GM19397 (cell line): ENCODE measurements at regions not wholly inside any gene's neighbourhood (a gene's known extent, or its start where the extent isn't known, plus 50 kb on each side); places are given as distances from the start of the nearest gene placed in this dataset.

ENCODE experiments used
- ATAC-seq: cut with Tn5 transposase; IDR thresholded peaks from one replicate; pipeline ENCODE4 v1.9.1; 2021; ENCODE audit warnings: mild to moderate bottlenecking, moderate library complexity; ENCODE audit not compliant: unreplicated experiment

DNA sequence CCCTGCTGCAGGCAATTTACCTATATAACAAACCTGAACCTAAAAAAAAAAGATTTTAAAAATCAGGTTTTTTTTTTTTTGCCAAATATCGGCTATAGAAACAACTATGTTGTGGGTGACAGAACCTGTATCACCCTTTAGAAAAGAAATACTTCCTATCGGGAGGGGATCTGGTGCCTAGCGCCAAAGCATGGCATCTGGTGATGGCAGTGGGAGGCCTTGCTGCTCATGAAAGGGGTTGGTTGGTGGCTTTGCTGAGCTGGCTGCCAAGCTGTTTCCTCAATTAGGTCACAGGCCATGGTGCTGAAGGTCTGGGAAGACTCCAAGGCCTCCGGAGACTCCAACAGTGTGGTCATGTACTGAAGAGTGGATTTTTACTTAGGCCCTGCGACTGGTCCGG lies 328.5 kb downstream of the KLF5 start:
- ATAC-seq, result no peak

DNA sequence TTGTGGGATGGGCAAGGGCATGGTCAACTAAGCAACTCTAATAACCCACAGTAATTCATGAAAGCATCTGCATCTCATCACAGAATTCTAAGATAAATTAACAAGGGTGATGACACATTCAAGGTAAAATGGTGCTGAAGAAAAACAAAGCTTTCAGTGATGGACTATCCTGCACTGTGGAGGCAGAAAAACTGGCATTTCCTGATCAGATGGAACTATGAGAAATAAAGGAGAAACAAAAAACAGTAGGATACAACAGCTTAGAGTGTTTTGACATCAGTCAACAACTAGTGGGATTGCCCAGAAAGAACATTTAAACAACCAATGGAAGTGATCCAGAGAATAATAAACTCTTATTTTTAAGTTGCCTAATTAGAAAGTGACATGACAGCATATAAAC lies 327.0 kb downstream of the KLF5 start:
- ATAC-seq, result no peak

DNA sequence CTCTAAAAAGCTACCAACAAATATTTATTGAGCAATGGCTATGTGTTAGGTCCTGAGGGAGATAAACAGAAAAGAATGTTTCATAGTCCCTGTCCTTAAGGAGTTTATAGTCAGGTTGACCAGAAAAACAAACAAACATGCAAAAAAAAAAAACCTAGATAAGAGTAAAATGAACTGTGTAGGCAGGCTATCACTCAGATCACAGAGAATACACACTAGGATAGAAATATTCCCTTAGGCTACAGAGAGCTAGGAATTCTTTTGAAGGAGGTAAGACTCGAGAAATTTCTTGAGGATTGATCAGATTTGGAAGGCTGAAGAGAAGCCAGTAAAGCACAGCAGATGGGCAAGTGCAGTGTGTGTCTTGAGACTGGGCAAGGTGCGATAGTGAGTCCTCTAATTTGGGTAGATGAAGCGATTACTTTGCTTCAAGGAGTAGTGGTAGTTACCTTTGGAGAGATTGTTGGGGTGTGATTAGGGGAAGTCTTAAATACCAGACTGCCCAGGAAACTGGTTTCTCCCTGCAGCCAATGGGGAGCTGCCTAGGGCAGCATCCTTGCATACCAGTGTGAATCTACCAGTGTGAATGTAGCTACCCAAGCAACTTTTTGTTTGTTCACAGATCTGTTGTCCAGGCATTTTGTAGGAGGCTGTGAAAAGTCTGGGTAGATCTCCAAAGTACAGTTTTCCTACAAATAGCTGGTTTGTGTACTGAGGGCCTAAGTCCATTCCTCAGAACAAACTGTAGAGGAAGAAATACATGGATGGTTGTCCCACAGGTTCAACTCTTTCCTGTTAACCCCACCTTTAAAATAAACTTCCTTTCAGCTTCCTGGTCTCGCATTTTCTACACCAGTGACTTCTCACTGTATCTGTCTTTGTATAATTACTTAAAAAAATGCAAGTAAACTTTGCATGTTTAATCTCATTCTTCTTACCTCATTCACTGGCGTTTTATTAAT lies 314.1 kb downstream of the KLF5 start:
- ATAC-seq, result no peak

DNA sequence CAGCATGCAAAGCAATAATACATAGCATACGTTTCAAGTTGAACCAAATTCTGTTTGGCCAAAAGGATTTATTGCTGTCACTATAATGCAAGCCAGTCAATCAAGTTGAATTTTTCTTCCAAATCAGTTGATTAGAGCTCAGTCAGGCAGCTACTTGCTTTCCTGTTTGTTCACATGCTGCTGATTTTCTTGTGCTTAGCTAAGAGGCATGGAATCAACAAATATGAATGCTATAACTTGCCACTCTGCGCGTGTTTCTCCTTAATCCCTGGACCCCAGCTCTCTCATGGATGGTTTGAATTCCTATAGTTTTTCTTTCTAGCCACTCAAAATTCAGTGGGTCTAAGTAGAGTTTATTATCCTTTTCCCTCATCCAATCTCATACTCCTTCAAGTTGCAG lies 311.3 kb downstream of the KLF5 start:
- no peak for ATAC-seq

DNA sequence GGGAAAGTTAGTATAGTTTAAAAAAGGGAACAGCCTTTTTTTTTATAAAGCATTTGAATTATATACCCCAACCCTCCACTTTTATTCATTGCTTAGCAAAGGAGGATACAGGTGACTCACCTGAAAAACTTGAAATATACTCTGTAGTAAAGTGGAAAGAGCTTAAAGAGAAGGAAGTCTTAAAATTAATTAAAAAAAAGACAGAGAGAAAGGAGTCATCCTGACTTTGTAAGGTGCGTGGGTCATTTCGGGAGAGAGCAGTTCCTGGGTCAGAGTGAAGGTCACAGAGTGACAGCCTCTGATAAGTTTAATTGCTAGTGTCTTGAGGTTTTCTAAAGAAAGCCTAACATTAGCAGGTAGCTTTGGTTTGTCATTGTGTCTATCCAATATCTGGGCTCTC lies 310.3 kb downstream of the KLF5 start:
- ATAC-seq, result no peak

DNA sequence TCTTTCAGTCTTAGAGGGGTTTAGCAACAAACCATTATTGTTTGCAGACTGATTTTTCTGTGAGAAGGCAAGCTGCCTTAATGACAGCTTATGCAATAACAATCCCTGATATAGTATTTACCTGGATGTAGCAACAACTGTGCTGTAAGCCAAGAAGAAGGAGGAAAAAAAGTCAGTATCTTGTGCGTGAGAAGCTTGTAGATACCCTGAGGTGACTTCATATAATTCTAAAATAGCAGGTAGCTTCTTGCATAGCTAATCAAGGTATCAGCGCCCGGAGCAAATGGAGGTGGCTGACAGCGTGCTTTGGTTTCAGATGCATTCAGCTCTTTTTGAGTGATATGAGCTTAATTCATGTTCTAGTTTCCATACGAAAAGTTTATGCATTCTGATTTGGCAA lies 309.8 kb downstream of the KLF5 start:
- no peak for ATAC-seq

DNA sequence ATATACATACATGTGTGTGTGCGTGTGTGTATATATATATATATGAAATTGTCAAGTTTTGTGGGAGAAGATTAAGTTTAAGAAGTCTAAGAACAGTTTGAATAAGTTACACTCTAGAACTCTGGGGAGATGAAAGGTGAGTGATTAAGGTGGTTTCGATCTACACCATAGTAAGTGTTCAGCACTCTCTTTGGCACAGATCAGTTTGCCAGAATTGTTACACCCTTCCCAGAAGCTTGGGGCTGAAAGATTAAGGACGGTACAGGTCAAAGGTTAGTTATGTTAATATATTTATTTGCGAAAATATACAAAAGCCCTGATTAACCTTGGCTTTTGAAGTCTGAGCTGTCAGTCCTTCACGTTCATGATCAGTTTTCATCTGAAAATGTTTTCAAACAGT lies 309.1 kb downstream of the KLF5 start:
- ATAC-seq, result no peak

DNA sequence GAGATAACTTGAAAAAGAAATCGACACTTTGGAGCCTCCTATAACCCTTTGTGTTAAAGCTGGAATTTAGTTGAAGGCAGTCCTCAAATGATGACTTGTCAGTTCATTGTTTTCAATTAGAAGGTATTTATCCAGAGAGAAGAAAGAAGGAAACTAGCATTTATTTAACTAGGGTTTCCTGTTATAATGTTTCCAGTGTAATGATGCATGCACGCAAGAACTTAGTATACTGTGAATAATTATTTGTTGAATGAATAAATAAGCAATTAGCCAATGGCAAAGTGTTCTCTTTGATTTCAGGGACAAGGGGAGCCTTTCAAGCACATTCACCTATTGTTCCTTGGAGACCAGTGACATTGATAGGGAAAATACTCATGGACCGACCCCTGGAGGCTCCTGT lies 307.4 kb downstream of the KLF5 start:
- ATAC-seq, result no peak

DNA sequence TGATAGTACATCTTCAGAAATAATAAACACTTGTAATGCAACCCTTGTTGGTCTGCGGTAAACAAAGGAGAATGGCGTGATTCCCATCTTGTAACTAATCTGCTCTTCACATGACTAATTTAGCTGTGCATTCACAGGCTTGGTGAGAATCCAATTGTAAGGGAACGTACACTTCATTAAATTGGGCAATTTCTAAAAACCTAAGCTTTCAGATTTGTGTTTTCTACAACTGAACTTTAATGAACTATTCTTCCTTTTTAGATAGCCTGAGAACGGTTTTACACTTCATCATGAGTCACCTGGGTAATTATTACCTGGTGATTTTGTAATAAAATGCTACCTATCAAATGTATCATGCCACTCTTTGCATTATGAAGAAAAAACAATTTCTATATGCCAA lies 306.9 kb downstream of the KLF5 start:
- ATAC-seq, result no peak

DNA sequence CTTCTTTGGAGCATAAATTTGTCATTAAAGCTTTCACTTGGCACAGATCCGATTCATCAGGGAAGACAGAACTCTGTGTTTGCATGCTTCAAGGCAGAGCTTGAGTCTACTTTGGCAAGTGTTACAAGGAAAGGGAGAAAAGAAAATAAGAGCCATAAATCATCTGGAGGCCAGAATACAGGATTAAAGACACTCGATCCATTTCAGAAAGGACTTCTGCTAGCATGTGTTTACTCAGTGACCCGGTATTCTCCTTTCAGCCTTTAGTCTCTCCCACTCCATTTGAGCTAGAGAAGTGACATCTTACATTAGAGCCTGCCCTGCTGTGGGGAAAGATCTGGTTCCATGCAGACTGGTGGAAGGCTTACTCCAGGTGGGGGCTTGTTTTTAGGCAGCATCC lies 306.4 kb downstream of the KLF5 start:
- no peak for ATAC-seq

DNA sequence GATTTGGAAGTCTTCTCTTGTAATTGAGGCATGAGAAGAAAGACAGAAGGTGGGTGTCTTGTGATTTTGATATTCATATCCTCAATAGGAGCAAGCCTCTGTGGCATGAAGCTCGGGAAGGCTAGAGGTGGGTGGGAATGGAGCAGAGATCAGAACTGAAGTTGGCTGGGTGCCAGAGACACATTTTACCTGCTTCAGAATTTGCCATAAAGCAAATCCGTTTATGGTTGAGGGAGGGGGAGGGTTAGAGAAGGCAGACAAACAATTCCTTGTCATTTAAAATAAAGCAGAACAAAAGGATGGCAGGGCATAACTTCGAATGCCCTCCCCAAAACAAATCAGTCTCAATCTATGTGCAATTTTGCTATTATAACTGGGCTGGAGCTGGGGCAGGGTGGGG lies 305.9 kb downstream of the KLF5 start:
- no peak for ATAC-seq

DNA sequence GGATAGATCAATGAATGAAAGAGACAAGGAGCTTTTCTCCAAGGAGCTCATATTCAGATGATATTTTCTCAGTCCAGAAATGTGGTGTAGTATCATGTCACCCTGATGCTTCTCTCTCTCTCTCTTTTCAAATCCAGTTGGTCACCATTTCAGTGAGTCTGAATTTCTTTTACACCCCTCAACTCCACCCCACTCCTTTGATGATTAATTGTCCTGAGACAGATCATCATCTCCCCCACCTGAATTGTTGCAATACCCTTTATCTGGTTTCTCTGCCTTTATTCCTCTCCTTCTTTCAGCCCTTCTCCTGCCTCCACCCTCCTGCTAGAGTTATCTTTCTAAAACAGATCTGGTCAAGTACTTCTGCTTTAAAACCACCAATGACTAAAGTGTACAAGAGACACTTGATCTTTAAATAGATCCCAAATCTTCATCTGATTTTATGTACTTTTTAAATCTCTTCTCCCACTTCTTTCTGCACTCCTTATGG lies 299.8 kb downstream of the KLF5 start:
- no peak for ATAC-seq

DNA sequence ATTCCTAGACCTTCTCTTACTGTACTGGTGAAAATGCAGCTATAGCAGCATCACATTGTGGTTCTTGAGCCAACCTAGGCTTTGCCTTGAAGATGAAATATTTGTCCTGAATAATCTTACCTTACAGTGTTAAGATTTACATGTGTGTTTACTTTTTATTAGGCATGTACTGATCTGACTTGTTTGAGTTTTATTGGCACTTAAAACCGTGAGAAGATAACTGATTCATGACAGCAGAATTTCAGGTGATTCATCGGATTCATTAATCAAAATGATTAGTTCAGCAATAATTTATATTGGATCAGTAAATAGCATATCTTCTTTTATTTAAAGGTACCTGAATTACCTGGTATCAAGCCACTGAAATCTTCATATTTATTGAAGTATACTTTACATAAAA lies 296.3 kb downstream of the KLF5 start:
- no peak for ATAC-seq

DNA sequence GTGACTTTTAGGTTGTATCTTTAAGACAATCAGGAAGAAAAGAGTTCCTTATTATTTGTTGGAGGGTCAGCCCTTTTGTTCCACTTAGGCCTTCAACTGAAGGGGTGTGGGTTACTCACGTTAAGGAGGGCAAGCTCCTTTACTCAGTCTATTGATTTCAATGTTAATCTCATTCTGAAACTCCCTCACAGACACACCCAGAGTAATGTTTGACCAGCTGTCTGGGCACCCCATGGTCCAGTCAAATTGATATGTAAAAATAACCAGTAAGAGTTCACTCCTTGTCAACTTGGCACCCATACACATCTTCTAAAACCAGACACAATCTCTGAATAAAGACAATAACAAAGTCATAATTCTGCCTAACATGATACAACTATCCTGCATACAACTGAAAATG lies 292.9 kb downstream of the KLF5 start:
- no peak for ATAC-seq

DNA sequence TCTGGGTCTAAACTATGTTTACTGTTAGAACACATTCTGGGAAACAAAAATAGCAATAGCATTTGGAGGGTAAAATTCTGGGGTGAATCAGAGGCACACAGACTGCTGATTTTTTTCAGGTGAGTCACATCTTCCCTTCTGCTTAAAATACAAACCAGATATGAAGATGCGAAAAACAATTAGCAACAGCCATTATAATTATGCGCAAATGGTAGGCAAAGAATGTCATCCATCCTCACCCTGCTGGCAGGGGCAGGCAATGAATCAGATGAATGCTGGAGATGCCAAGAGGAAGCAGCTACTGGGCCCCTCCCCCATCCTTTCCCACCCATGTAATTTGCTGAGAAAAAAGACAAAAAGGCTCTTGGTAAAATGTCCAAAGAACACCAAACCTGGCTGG lies 282.9 kb downstream of the KLF5 start:
- no peak for ATAC-seq

DNA sequence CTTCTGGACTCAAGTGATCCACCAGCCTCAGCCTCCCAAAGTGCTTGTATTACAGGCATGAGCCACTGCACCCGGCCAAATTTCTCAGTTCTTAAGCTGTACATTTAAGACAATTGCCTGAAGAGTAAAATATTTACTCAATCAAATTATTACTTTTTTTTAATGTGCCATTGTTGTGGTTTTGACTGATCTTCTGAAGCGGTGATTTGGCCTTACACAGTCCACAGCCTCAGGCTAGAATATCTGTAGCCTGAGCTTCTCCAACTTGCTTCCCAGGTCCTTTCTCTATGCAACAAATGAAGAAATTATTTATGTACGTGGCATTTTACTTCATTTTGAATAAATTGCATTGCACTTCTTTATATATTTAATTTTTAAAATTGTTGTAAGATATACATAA lies 281.3 kb downstream of the KLF5 start:
- ATAC-seq, result no peak

DNA sequence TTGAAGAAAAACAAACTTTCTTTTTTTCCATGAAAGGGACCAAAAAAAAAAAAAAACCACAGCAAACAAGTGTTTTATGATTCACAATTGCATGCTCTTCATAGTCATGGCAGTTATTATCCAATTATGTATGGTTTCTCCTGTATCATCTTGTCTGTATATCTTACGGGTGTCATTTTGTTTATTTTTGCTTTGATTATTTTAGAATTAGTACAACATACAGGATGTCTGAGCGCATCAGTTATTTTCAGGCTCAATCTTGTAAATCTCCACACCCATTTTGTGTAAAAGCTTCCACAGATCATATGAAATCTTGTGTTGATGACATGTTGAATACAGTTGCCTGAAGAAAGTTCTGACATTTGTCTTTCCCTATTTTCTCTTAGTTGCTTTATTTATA lies 280.3 kb downstream of the KLF5 start:
- ATAC-seq, result no peak

DNA sequence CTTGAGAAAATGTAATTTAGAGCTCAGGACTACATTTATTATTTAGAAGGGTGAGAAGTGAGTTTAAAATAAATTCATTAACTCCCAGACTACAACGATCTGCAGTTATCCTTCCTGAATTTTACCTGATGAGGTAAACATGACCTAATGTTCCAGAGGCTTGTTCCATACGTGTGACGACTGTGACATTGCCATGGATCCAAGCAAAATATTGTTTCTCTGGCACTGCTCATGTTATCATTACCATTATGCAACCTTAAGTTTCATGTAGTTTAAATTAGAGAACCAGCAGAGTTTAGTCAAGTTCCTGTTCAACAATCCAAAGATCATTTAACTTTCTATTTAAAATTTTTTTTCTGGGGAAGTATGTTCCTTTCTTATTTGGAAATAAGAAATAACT lies 279.6 kb downstream of the KLF5 start:
- no peak for ATAC-seq

DNA sequence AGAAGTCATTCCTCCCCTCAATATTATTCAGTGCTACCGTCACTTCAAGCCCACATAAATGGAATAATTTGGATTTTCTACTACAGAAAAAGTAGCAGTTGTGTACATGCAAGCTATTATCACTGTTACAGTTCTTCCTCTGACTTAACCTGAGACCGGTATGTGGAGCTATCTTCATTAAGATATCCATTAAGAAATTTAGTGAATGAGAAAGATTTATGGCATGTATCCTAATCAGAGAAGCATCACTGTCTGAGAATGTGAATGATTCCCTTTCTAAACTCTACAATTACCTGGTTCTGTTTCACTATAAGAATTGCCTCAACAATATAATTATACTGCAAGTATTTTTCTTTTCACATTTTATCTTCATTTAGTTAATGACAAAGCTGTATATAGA lies 278.7 kb downstream of the KLF5 start:
- no peak for ATAC-seq

DNA sequence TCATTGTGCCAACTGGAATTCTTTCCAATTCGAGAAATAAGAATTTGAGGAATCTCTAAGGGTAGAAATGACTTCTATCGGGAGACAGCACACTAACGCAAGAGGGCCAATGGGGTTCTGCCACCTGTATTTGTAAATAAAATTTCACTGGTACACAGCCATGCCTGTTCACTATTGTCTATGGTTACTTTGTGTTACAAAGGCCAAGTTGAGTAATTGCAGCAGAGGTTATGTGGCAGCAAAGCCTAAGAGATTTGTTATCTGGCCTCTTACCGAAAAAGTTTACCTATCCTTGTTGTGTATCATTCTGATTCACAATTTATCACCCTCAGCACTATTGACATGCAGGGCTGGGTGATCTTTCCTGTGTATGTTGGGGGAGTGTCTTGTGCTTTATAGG lies 278.0 kb downstream of the KLF5 start:
- ATAC-seq, result no peak

DNA sequence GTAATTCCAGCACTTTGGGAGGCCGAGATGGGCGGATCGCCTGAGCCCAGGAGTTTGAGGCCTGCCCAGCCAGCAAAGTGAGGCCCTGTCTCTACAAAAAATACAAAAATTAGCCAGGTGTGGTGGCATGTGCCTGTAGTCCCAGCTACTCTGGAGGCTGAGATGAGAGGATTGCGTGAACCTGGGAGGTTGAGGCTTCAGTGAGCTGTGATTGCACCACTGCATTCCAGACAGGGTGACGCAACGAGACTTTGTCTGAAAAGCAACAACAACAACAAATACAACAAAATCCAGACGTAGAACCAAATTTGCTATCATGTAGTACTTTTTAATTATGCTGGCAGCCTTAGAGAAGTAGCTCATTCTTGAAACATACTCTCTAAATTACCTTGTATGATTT lies 277.1 kb downstream of the KLF5 start:
- ATAC-seq, result no peak

DNA sequence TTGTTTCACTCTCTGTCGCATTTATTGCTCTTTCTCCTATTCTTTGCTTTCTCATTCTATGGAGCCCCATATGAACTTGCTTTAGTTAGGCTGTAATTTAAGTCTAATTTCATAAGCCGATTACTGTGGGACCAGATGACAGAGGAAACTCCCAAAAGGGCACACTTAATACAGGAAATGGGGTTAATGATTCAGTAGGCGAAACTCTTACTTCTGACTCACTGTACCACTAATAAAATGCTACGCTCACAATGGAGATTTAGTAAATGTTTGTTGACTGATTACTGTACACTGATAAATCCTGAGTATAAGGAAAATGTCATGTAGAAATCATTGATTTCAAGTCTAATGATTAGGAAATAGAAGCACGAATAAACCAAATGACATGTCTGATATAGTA lies 276.4 kb downstream of the KLF5 start:
- peak; percentile 98 for ATAC-seq

DNA sequence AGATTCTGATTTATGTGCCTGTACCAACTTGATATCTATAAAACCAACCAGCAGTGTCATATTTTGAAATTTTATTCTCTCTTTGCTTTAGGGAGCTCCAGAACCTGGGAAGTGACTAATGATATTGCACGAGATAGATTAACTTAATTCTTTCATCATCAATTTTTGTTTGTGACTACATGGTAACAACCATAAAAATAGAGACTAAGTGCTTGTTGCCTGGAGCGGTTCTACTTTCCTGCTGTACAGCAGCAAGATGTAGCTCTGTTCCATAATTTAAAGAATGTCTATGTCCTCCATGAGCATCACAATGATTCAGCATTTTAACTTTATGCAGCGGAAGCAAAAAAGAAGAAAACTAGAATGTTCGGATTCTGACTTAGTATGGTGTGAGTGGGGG lies 275.6 kb downstream of the KLF5 start:
- no peak for ATAC-seq
